HG02678 (cell line): ENCODE measurements at regions not wholly inside any gene's neighbourhood (a gene's known extent, or its start where the extent isn't known, plus 50 kb on each side); places are given as distances from the start of the nearest gene placed in this dataset.

Experiments
- ATAC-seq: cut with Tn5 transposase; IDR thresholded peaks from one replicate; pipeline ENCODE4 v1.9.1; 2021; ENCODE audit warnings: mild to moderate bottlenecking, moderate library complexity; ENCODE audit not compliant: unreplicated experiment

DNA sequence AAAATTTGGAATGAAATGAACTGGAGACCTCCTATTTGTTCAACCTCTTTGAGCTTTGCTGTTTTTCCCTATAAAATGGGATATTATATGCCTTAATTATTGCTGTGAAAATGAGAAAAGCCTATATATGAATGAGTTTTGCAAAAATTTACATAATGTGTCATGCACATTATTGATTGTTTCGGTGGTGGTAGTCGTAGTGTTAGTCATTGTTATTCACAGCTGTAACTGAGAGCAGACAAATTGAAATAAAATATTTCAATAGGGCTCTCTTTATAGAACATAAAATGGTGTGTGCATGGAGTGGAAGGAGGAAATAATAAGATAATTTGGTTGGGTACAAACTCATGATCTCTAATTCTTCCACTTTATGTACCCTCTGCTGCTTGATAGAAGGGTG, 153.7 kb upstream of the GADL1 start:
- ATAC-seq, result no peak

DNA sequence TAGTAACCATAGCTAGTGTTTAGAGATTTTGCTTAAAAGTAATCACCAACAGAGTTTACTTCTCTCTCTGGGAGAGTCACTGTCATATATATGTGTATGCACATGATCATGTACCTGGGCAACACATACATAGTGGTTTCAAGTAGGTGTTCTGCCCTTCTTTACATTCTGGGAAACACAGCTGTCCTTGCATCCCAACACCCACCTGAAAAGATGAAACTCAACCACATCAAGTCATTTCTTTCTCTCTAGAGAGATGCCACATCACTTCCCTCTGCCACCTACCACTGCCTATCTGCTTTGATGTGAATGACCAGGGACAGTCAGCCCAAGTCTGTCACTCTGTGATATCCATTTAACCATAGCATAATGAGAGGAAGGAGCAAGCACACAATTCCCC, 155.8 kb upstream of the GADL1 start:
- peak; percentile 42 for ATAC-seq

DNA sequence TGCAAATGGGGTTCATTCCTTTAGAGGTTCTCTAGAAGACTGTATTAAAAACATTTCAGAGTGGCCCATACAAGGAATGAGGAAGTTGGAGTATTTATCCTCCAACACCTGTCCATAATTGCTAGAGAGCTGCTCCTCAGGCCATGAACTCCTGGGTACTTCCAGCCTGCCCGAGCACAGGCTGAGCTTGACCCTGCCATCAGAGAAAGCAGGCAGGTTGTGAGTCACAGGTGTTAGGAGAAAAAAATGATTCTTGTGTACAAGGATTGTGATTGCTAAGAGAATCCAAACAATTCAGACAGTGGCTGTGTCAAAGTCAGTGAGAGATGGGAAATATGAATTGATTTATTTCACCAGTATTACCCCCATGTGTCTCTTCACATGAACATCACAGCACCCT, 156.8 kb upstream of the GADL1 start:
- ATAC-seq, result no peak

DNA sequence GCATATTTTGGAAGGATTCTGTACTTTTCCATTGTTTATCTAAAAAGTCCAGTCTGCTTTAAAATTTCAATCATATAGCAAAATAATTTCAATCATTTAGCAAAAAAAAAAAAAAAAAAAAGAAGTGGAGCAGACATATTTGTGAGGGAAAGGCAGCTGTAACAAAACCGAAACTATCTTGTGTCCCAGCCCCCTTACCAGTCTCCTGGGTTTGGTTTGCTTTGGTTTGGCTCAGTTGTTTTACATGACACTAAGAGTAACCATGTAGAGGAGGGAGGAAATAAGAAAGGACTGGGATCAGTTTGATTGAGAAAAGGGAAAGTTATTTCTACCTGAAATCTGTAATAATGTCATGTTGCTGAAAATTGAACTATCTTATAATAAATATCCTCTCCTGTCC, 158.8 kb upstream of the GADL1 start:
- ATAC-seq, result no peak

DNA sequence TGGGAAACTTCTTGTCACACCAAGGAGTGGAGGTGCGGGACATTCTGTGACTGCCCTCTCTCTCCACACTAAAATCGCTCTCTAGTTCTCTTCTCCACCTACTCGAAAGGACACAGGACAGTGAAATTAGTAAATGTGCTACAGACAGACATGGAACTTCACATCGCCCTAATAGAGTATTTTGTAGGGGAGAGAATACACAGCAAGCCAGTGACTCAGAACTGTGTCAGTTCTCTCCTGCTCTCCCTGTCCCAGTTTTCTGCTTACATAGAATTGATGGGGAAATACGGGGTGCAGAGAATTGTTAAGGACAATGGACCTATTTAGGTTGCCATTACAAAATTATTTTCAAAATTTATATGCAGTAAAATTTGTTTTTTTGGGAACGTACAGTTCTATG, 159.6 kb upstream of the GADL1 start:
- ATAC-seq, result no peak

DNA sequence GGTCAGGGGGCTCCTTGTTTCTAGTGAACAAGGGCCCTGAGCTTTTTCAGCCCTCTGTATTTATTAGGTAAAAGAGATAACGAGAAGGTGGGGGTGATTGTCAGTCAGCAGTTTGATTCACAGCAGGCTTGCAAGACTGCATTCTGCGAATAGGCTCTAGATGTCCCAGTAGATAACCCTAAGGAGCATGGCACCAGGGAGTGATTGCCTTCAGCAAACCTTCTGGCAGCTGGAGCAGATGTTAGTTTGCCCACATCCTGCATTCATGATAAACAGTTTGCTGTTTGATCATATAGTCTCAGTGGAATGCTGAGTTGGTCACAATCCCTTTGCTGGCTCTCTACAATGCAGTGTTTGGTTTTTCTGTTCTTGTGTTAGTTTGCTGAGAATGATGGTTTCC, 161.3 kb upstream of the GADL1 start:
- ATAC-seq, result no peak

DNA sequence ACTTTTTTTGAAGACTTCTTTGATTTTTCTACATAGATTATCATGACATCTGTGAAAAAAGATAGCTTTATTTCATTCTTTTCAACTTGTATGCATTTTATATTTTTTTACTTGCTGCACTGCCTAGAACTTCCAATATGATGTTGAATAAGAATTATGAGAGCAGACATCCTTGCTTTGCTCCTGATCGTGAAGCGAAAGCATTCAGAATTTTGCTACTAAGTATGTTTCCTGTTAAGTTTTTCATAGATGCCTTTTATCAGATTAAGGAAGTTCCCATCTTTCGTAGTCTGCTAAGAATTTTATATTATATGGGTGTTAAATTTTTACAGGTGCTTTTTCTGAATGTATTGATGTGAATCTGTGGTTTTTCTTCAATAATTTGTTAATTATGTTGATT, 163.4 kb upstream of the GADL1 start:
- ATAC-seq, result no peak

DNA sequence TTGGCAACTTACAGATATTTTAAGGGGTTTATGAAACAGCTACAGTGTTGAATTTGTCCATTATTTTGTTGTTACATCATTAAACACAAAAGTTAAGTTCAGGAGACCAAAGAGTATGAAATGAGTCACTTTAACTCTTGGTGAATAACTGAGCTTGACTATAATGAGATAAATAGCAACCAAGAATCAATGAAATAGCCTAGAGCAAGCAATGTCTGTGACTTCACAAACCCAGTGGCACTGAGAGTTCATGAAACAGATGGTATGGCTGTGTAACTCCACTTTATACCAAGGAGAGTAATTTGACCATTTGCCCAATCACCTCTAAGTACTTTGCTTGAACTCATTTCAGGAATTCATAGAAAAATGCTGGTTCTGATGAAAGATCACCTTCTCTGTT, 169.6 kb upstream of the GADL1 start:
- ATAC-seq, result no peak

DNA sequence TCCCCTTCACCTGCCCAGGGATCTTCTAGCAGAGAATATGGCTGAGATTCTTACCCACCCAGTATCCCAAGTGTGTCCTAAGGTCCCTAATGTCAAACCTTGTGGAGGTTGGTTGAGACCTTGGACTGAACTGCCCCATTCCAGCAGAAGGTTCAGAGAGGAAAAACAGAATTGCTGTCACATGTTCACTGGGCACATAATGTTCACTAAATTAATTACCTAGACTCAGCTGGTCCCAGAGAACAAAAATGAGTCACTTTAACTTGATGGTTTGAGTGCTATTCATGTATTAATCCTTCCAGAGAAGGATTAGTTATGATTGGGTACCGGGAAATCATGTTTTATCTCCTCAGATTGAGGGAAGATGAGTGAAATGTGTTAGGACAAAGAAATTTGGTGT, 171.3 kb upstream of the GADL1 start:
- no peak for ATAC-seq

DNA sequence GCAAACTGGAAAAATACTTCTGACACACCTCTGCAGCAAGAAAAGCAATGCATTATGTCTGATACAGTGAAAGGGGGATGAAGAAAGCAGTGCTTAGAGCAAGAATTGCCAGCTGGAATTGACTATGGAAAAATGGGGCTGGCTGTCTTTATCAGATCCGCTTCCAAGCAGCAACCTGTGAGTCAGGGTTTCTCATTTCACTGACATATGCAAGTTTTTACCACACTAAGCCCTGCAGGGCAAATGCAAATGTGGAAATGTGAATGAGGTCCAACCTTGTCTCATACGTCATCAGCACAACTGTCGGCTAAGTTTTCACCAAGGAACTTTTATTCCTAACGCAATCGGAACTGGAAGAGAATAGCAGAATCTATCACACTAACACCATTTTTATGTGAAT, 172.5 kb upstream of the GADL1 start:
- ATAC-seq, result no peak

DNA sequence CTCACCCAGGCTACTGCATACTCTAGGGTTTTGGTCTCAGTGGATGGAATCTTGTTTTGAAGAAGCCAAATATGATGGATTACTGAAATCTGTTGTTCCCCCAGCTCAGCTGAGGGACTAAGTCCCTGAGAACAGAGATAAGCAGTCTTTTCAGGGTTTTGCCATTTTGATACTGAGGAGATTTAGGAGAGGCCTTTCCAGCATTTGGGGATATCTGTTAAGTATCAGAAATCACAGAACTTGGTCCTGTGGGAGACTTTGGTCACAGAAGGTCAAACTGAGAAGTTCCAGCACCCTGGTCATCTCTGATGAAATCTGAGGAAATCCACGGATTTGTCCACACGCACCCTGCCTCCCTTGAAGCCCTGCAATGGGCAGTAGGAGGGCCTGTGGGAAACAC, 181.0 kb upstream of the GADL1 start:
- ATAC-seq, result no peak

DNA sequence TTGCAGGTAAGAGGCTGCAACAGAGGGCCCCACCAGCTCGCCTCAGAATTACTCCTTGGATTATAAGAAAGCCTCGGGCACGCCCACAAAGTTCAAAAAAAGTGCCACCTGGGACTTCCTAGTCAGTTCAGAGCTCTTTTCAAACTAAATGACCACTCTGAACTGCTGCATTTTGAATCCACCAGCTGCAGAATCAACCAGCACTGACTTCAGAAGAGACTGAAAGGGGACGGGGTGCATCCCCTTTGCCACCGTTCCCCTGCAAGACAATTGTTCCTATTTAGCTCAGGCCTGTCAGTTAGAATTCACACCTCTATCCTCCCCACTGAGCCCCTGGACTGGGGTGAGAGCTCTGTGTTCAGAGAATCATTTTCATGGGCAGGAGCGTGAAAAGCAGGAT, 181.4 kb upstream of the GADL1 start:
- no peak for ATAC-seq

DNA sequence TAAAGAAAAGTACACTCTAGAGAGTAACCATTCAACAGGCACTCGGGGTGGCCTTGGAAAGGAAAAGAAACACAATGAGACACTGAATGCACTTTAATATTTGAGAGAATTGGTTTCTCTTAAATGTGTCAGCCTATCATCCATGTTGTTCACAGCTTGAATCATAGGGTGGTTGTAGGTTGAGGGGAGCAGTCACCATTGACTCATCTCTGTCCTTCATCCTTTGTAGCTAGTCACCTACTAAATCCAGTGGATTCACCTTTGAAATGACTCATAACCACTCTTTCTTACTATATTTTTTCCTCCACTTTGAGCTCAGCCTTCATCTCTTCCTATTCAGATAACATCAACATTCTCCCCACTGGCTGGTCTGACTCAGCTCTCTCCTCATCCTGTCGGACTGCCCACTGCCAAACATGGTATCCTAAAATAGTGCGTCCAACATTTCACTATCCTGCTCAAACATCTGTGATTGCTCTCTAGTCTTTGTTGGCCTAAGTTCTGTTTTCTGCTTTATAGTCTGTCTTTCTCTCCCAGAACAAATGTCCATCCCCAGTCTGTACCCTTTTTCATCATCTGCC, 182.7 kb upstream of the GADL1 start:
- ATAC-seq, result peak; percentile 61

DNA sequence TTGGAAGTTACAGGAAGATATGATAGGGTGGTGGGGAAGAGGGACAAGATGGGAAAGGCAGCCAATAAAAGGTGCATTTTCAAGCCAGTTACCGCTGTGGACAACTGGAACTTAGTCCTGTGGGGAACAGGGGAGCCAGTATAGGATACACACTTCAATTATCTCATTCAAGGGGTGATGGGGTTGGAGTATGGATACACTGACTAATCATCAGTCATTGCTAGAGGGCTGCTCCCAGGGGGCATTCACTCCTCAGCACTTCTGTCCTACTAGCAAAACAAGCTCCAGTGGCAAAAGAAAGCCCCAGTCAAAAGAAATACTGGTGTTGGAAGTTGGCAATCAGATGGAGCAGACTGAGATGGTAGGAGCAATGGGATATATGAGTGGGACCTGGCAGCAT, 183.4 kb upstream of the GADL1 start:
- ATAC-seq, result no peak

DNA sequence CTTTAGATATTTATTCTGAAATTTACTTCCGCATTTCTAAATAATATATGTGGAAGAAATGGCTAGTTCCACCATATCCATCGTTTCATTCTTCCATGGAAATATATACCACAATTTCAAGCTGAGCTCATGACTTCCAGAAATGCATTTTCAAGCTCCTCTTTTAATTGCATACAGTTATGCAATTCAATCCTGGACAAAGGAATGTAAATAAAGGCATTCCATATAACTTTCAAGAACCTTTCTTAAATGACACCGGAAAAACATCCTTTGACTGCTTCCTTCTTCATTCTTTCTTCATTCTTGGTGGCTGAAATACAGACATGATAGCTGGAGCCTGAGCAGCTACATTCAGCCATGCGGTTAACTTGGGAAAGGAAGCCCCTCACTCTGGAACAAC, 185.2 kb upstream of the GADL1 start:
- ATAC-seq, result no peak

DNA sequence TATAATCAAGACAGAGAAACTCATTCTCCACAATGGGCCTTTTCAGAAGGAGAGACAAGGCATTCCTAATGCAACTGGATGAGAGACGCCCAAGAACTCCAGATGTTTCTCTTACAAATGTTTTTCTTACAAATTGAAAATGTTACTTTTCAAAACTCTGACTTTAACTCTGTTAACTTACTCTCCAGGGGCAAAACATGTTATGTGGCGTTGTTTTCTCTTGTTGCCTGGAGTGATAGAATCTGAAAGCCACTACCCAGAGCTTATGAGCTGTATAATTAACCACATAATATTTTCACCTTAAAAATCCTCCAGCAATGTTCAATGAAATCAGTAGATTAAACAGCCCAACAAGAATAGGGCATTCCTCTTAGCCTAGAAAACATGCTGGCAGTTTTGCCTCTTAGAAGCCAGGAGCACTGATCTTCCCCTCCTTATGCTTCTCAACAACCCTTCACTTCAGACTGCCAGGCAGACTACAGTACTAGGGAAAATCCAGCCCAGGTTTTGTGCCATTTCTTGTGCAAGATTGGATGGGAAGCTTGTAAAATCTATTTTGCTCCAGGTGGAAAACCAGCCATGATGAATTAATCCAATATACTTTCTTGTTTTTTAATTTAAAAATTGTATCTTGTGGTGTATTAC, 186.7 kb upstream of the GADL1 start:
- ATAC-seq, result no peak

DNA sequence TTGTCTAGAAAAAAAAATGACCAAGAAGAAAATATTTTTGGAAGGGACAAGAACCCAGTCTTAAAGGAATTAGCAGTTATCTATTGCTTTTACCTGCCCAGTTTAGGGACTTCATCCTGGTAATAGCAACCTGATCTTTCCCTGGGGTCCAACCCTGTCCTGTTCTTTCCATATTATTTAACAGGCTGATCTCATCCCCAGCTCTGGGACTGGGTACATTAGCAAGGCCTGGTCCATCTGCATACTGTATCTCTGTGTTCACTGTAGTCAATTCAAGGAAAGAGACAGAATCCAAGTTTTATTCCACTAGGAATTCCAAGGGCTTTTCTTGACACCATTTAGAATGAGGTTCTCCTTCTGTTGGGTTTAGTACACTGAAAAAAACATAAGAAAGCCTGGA, 191.7 kb upstream of the GADL1 start:
- no peak for ATAC-seq

DNA sequence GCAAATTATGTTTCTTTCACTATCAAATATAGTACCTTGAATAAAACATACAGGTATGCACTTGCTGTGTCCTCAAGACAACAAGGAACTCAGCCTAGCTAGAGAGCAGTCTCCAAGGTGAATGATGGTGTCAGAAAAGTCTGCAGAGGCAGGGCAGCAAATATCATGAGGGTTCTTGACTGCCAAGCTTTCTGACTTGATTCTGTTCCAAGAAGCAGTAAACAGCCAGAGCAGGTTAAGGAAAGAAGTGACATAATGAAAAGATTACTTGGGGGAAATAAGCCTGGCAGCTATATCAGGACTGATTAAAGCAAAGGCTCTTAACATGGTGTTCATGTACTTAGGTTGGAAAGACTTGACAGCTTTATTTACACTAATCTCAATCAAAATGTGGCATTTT, 192.2 kb upstream of the GADL1 start:
- ATAC-seq, result no peak

DNA sequence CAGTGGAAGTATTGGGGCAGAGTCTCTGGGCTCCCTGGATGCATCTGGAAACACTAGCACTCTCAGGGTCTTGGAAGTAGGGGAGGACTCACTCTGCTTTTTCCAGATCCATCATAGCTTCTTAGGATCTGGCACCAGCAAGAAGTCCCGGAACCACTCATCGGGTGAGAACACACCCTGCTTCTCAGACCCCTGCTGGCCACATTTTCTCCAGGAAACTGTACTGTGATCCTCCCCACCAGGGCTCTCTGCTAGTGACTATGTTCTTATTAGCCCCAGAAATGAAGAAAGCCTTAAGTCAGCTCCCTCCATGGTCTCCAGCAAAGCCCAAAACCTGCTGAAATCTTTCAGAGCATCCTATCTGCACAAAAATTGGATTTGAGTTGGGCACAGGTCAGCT, 197.3 kb upstream of the GADL1 start:
- ATAC-seq, result no peak

DNA sequence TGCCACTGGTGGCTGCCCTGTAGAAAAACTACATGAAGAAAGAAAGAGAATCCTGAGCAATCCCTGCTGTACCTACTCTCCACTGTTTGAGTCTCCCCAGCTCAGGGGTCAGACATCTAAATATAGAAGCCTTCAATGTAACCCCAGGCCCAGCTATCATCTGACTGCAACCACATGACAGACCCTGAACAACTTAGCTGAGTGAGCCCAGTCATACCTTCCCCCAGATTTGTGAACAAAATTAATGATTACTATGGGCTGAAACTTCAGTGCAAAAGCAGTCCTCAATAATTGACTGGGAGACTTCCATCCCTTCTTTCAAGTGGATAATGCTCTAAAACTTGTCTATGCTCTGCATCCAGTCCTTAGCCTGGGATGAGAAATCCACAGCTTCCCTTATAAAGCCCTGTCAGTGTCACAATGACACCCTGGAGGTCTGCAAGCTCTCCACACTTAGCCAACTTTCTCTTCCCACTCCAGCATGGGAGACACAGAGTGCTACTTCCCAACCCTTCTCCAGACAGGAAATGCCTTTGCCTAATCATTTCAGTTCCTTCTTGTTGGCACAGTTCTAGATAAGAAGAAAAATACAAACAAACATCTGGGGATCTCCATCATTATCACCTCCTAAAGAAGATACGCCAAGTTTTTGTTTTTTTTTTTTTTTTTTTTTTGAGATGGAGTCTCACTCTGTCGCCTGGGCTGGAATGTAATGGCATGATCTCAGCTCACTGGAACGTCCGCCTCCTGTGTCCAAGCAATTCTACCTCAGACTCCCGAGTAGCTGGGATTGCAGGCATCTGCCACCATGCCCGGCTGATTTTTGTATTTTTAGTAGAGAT, 198.5 kb upstream of the GADL1 start:
- ATAC-seq, result no peak

DNA sequence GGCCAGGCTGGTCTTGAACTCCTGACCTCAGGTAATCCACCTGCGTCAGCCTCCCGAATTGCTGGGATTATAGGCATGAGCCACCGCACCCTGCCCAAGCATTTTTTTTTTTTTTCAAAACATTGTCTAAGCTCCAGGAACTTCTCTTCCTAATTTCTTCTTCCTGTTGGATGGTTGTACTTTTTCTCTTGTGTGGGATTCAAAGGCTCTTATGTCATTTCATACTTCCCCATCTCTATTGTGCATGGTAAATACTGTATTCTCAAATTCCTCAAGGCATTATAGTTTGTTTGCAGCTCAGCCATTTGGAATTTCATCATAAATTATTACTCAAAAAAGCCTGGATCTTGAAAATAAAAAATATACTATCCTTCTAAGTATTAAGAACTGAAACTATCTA, 199.1 kb upstream of the GADL1 start:
- ATAC-seq, result no peak

DNA sequence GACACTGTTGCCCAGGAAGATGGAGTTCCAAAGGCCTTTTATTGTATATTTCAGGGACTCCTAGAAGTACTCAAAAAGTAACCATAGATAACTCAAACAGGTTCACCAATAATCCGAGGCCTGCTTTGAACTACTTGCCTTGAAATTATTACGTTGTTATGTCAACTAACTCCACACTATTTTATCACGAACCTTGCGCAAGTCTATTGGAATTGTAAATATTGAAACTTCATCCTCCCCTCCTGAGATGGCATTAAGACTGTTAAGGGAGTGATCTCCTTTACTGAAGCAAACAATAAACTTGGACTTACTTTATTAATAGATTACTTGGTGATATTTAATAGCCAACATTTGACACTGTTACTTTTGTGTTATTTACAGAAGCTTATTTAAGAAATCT, 199.6 kb upstream of the GADL1 start:
- no peak for ATAC-seq
